Fibroblast of gingiva (primary cell): ENCODE measurements at regions not wholly inside any gene's neighbourhood (a gene's known extent, or its start where the extent isn't known, plus 50 kb on each side); places are given as distances from the start of the nearest gene placed in this dataset.
A peak's percentile ranks its signal among the peaks of the same experiment; 100 is the strongest.

Experiments used
- DNase-seq: peaks from one replicate; pipeline ENCODE4 v3.0.0-alpha.2; 2011; ENCODE audit warnings: low read depth

- no peak for DNase-seq
Measured at GRCh38 chr11:109165035-109165434, 257.0 kb upstream of the C11orf87 start.

- DNase-seq = no peak
Measured at GRCh38 chr11:109166441-109166840, 255.5 kb upstream of the C11orf87 start.

GRCh38 chr11:109173504-109173903 is 248.5 kb upstream of the C11orf87 start:
- no peak for DNase-seq

GRCh38 chr11:109184376-109184775 is 237.6 kb upstream of the C11orf87 start:
- no peak for DNase-seq

GRCh38 chr11:109192864-109193263 is 229.1 kb upstream of the C11orf87 start:
- DNase-seq = no peak

GRCh38 chr11:109193880-109194279 is 228.1 kb upstream of the C11orf87 start:
- DNase-seq = no peak

GRCh38 chr11:109196016-109196415 is 226.0 kb upstream of the C11orf87 start:
- DNase-seq = no peak

- no peak for DNase-seq
Measured at GRCh38 chr11:109197656-109198055, 224.3 kb upstream of the C11orf87 start.

- no peak for DNase-seq
Measured at GRCh38 chr11:109203176-109203575, 218.8 kb upstream of the C11orf87 start.

GRCh38 chr11:109205312-109205711 is 216.7 kb upstream of the C11orf87 start:
- no peak for DNase-seq

GRCh38 chr11:109208121-109208520 is 213.9 kb upstream of the C11orf87 start:
- DNase-seq = no peak

GRCh38 chr11:109209572-109209971 is 212.4 kb upstream of the C11orf87 start:
- DNase-seq = no peak

- DNase-seq = no peak
Measured at GRCh38 chr11:109221190-109221589, 200.8 kb upstream of the C11orf87 start.

GRCh38 chr11:109222761-109223160 is 199.2 kb upstream of the C11orf87 start:
- no peak for DNase-seq

- no peak for DNase-seq
Measured at GRCh38 chr11:109223451-109223850, 198.5 kb upstream of the C11orf87 start.

- no peak for DNase-seq
Measured at GRCh38 chr11:109229682-109230081, 192.3 kb upstream of the C11orf87 start.

GRCh38 chr11:109236188-109236587 is 185.8 kb upstream of the C11orf87 start:
- no peak for DNase-seq

- no peak for DNase-seq
Measured at GRCh38 chr11:109236696-109237095, 185.3 kb upstream of the C11orf87 start.

GRCh38 chr11:109237636-109238035 is 184.4 kb upstream of the C11orf87 start:
- no peak for DNase-seq

- no peak for DNase-seq
Measured at GRCh38 chr11:109241988-109242536, 179.9 kb upstream of the C11orf87 start.

- DNase-seq = peak; percentile 33
Measured at GRCh38 chr11:109247071-109247470, 174.9 kb upstream of the C11orf87 start.

GRCh38 chr11:109249597-109249996 is 172.4 kb upstream of the C11orf87 start:
- DNase-seq = no peak

- no peak for DNase-seq
Measured at GRCh38 chr11:109251230-109251629, 170.8 kb upstream of the C11orf87 start.

GRCh38 chr11:109264128-109264527 is 157.9 kb upstream of the C11orf87 start:
- DNase-seq = no peak
